MM.1S (cell line): ENCODE measurements at regions not wholly inside any gene's neighbourhood (a gene's known extent, or its start where the extent isn't known, plus 50 kb on each side); places are given as distances from the start of the nearest gene placed in this dataset.

Experiments
- EZH2 ChIP-seq: fragments of 300-600 bp; sonication (generic); optimal IDR thresholded peaks from 2 replicates; pipeline ENCODE3; 2017; ENCODE audit warnings: low read depth, mild to moderate bottlenecking, antibody characterized with exemption, low read length, mixed read lengths
- TF ChIP-seq, protein P1 (sequence below): fragments of 300-600 bp; sonication (generic); IDR thresholded peaks from 2 replicates; pipeline ENCODE4 v1.5.1; 2016; ENCODE audit warnings: antibody characterized with exemption, low read length, mixed read lengths

- TF ChIP-seq, protein P1, sequence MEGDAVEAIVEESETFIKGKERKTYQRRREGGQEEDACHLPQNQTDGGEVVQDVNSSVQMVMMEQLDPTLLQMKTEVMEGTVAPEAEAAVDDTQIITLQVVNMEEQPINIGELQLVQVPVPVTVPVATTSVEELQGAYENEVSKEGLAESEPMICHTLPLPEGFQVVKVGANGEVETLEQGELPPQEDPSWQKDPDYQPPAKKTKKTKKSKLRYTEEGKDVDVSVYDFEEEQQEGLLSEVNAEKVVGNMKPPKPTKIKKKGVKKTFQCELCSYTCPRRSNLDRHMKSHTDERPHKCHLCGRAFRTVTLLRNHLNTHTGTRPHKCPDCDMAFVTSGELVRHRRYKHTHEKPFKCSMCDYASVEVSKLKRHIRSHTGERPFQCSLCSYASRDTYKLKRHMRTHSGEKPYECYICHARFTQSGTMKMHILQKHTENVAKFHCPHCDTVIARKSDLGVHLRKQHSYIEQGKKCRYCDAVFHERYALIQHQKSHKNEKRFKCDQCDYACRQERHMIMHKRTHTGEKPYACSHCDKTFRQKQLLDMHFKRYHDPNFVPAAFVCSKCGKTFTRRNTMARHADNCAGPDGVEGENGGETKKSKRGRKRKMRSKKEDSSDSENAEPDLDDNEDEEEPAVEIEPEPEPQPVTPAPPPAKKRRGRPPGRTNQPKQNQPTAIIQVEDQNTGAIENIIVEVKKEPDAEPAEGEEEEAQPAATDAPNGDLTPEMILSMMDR: no peak
- TF ChIP-seq EZH2: no peak
Observed at GRCh38 chr4:165716472-165716871, 156.6 kb upstream of the TLL1 start.
